K562 (cell line): ENCODE measurements at regions not wholly inside any gene's neighbourhood (a gene's known extent, or its start where the extent isn't known, plus 50 kb on each side); places are given as distances from the start of the nearest gene placed in this dataset.

Experiments
- ATAC-seq: fragments of 200-7000 bp; cut with Tn5 transposase; 3 replicates; pipeline ENCODE4 v1.9.1; 2020; ENCODE audit warnings: moderate library complexity
- BruUV-seq: library from RNA; stranded (reverse); fragments of 400-500 nt; replicated peaks from 2 replicates; lab custom pipeline; 2021; lab: Mats Ljungman, UMichigan
- CTCF ChIA-PET: fragments of 300-600 bp; formaldehyde crosslinking; extraction: SDS; loops from one replicate; lab custom pipeline; 2021; ENCODE audit warnings: low intra/inter-chr PET ratio; lab: Yijun Ruan, JAX
- POLR2A ChIA-PET: fragments of 300-600, 350-650 bp; sonication (Branson Sonifier 250); formaldehyde crosslinking; extraction: SDS; loops from one replicate; lab custom pipeline; 2021; ENCODE audit warnings: antibody characterized with exemption, inconsistent platforms; lab: Yijun Ruan, JAX
- DNase-seq, 4 experiments: peaks; one replicate each; pipeline versions ENCODE4 v3.0.0 to v3.0.0-alpha.2; 2011 to 2018; ENCODE audit warnings: low spot score in 3 of 4, mixed read lengths in 3 of 4; ENCODE audit errors: extremely low read depth in 1 of 4
- FAIRE-seq: peaks from 2 replicates; lab custom pipeline; 2011; peaks lifted over from hg19 to GRCh38; lab: Jason Lieb, UNC
- H2AFZ ChIP-seq: 2 replicates; pipeline ENCODE4 v1.6.0; 2011; ENCODE audit warnings: low read depth, low read length, control low read depth, inconsistent platforms
- H3K27ac ChIP-seq: fragments of 200-600 bp; 3 replicates; pipeline ENCODE4 v1.8.0; 2011; ENCODE audit warnings: low read depth, mild to moderate bottlenecking, control low read depth, inconsistent platforms, low read length, moderate library complexity, mixed read lengths; ENCODE audit errors: extremely low read depth
- H3K27me3 ChIP-seq, 2 experiments: fragments of 300-600 bp in 1 of 2; 2 replicates in 1 of 2; 3 replicates in 1 of 2; pipeline versions ENCODE4 v1.6.0 to v1.8.0; 2011; ENCODE audit warnings: inconsistent platforms in 2 of 2, low read length in 2 of 2, mild to moderate bottlenecking in 1 of 2, mixed read lengths in 1 of 2, moderate library complexity in 1 of 2; ENCODE audit not compliant: control insufficient read depth in 2 of 2, insufficient read depth in 2 of 2
- H3K36me3 ChIP-seq: fragments of 300-600 bp; 3 replicates; pipeline ENCODE4 v1.8.0; 2011; ENCODE audit warnings: mild to moderate bottlenecking, low read length, inconsistent platforms; ENCODE audit not compliant: control insufficient read depth, insufficient read depth
- H3K4me1 ChIP-seq, 2 experiments: fragments of 200-600 bp in 1 of 2; replicated peaks in 1 of 2; 2 replicates in 1 of 2; 3 replicates in 1 of 2; pipeline versions ENCODE4 v1.5.1 to v1.8.0; 2011; ENCODE audit warnings: inconsistent platforms in 2 of 2, low read length in 2 of 2, mild to moderate bottlenecking in 1 of 2, mixed read lengths in 1 of 2, moderate library complexity in 1 of 2; ENCODE audit not compliant: control insufficient read depth in 2 of 2, insufficient read depth in 2 of 2
- H3K4me2 ChIP-seq: 2 replicates; pipeline ENCODE4 v1.6.1; 2011; ENCODE audit warnings: low read length, control low read depth, inconsistent platforms, mixed read lengths; ENCODE audit not compliant: insufficient read depth
- H3K4me3 ChIP-seq: fragments of 200-600 bp; sonication (generic), shearing (Covaris generic); 2 replicates; pipeline ENCODE4 v1.5.1; 2016; ENCODE audit warnings: control low read depth, inconsistent platforms
- H3K79me2 ChIP-seq: fragments of 200-600 bp; 3 replicates; pipeline ENCODE4 v1.8.0; 2011; ENCODE audit warnings: low read length, inconsistent platforms; ENCODE audit not compliant: control insufficient read depth, insufficient read depth
- H3K9ac ChIP-seq, 2 experiments: 2 replicates each; pipeline versions ENCODE4 v1.6.0 to v1.6.1; 2011; ENCODE audit warnings: low read depth in 2 of 2, low read length in 2 of 2, control low read depth in 1 of 2, inconsistent platforms in 1 of 2, mild to moderate bottlenecking in 1 of 2, mixed read lengths in 1 of 2; ENCODE audit not compliant: insufficient read depth in 1 of 2
- H3K9me1 ChIP-seq: one replicate; pipeline ENCODE4 v1.6.0; 2011; ENCODE audit warnings: inconsistent platforms, mild to moderate bottlenecking, low read length, moderate library complexity; ENCODE audit not compliant: control insufficient read depth, insufficient read depth
- H3K9me3 ChIP-seq: replicated peaks from 2 replicates; pipeline ENCODE4 v1.5.1; 2011; ENCODE audit warnings: low read depth, low read length, inconsistent platforms; ENCODE audit not compliant: control insufficient read depth, insufficient read depth
- H4K20me1 ChIP-seq: replicated peaks from 2 replicates; pipeline ENCODE4 v1.6.1; 2011; ENCODE audit warnings: low read length, inconsistent platforms, mixed read lengths; ENCODE audit not compliant: control insufficient read depth, insufficient read depth
- BHLHE40 ChIP-seq: IDR thresholded peaks from 2 replicates; pipeline ENCODE4 v1.6.1; 2011; ENCODE audit warnings: low read length, improper control_type of control experiment
- HEY1 ChIP-seq: fragments of 250-450 bp; sonication (Bioruptor Pico); IDR thresholded peaks from 2 replicates; pipeline ENCODE4 v1.5.0; 2020; ENCODE audit warnings: mild to moderate bottlenecking, moderate library complexity, borderline replicate concordance
- POLR3A ChIP-seq: IDR thresholded peaks from 2 replicates; pipeline ENCODE4 v1.6.1; 2011; ENCODE audit warnings: borderline replicate concordance, mild to moderate bottlenecking, moderate library complexity; ENCODE audit not compliant: insufficient read length, insufficient read depth; ENCODE audit errors: extremely low read depth
- RNF2 ChIP-seq: sonication (generic); IDR thresholded peaks from 2 replicates; pipeline ENCODE4 v1.6.1; 2016
- SAP30 ChIP-seq: fragments of 200-600 bp; sonication (generic); IDR thresholded peaks from 2 replicates; pipeline ENCODE4 v1.6.1; 2012; ENCODE audit warnings: borderline replicate concordance, low read depth, mild to moderate bottlenecking, moderate library complexity, low read length, control low read depth, inconsistent platforms; ENCODE audit not compliant: insufficient read depth, poor library complexity, severe bottlenecking
- SMC3 ChIP-seq: conservative IDR thresholded peaks from 2 replicates; pipeline ENCODE4 v1.6.1; 2011; ENCODE audit warnings: low read depth, low read length, improper control_type of control experiment; ENCODE audit not compliant: insufficient read depth
- STAT5A ChIP-seq: IDR thresholded peaks from 2 replicates; pipeline ENCODE4 v1.6.1; 2012; ENCODE audit warnings: low read length, inconsistent platforms, borderline replicate concordance
- TBL1XR1 ChIP-seq, 2 experiments: IDR thresholded peaks; 2 replicates each; pipeline ENCODE4 v1.6.1; 2012; ENCODE audit warnings: improper control_type of control experiment in 2 of 2, low read length in 2 of 2, mild to moderate bottlenecking in 1 of 2
- TCF7L2 ChIP-seq: fragments of 150-350 bp; IDR thresholded peaks from 2 replicates; pipeline ENCODE4 v1.6.1; 2016; ENCODE audit warnings: low read depth, mild to moderate bottlenecking, low read length, moderate library complexity
- WGBS: fragments of 100-300 bp; shearing (Covaris generic); methylation state at CpG from one replicate; pipeline ENCODE4 v1.1.6; 2016; ENCODE audit warnings: low coverage, mixed read lengths; ENCODE audit not compliant: insufficient coverage; ENCODE audit errors: missing lambda C conversion rate; 5-methylcytosine and 5-hydroxymethylcytosine counted together
- in situ Hi-C: fragments of 300-500 bp; cut with MboI; formaldehyde crosslinking; loops from 4 replicates; pipeline ENCODE4 v1.15.0; 2018; ENCODE audit warnings: inconsistent platforms, mixed read lengths
- intact Hi-C: fragments of 100-400 bp; cut with micrococcal nuclease; formaldehyde crosslinking; loops from 2 replicates; pipeline ENCODE4 v1.14.2; 2022

DNA sequence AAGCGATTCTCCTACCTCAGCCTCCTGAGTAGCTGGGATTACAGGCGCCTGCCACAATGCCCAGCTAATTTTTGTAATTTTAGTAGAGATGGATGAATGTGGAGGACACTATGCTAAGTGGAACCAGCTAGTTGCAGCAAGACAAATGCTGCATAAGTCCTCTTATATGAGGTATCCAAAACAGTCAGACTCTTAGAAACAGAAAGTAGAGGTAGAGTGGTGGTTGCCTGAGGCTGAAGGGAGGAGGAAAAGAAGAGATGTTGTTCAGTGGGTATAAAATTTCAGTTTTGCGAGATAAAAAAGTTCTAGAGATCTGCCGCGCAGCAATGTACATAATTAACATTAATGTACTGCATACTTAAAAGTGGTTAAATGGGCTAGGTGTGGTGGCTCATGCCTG, 145.3 kb upstream of the SPRED2 start:
- 50% methylated on average over 5 of the region's 5 CpGs for WGBS
- peaks cover 3 to 12% of the 10 kb centered on the region in 2 experiments; a peak in 4 of 5 replicates for H3K27me3 ChIP-seq
- H3K4me3 ChIP-seq: no peak overlapping the region
- in situ Hi-C loops (loop anchor here (10.0 kb wide), 2 partner anchors 513 to 663 kb away; no protein-coding TSS in a partner anchor), intact Hi-C loops (no loop called here)
- DNase-seq (no peak), FAIRE-seq (no peak), ATAC-seq (no peak)
- no peak overlapping the region for H2AFZ ChIP-seq
- CTCF ChIA-PET: no interaction called here
- no peak overlapping the region for H3K4me2 ChIP-seq
- no peak for TF ChIP-seq BHLHE40
- no peak for TF ChIP-seq STAT5A
- TF ChIP-seq TBL1XR1 (IDR thresholded peaks at IDR 0.05; ENCODE audit: low read length in 2 of 2): no peak
- TF ChIP-seq POLR3A: no peak
- TF ChIP-seq HEY1 (CRISPR knock-in tag): no peak
- no peak for TF ChIP-seq TCF7L2
- TF ChIP-seq SAP30: no peak
- no peak for TF ChIP-seq SMC3
- no peak for TF ChIP-seq RNF2
- no peak overlapping the region for H3K9ac ChIP-seq
- no peaks in the 10 kb centered on the region for H3K9me1 ChIP-seq
- no TSS peak for BruUV-seq
- H3K79me2 ChIP-seq: no peaks in the 10 kb centered on the region
- peaks cover 2 to 4% of the 10 kb centered on the region in 2 experiments; a peak in 3 of 5 replicates for H3K4me1 ChIP-seq
- H3K9me3 ChIP-seq: no peaks in the 10 kb centered on the region
- POLR2A ChIA-PET: no interaction called here
- H3K36me3 ChIP-seq: no peaks in the 10 kb centered on the region
- H3K27ac ChIP-seq: no peak overlapping the region
- H4K20me1 ChIP-seq: no peaks in the 10 kb centered on the region
